GM23338 (cell line): ENCODE measurements at regions not wholly inside any gene's neighbourhood (a gene's known extent, or its start where the extent isn't known, plus 50 kb on each side); places are given as distances from the start of the nearest gene placed in this dataset.

Source experiments
- ATAC-seq: fragments of 200-7000 bp; cut with Tn5 transposase; 3 replicates; pipeline ENCODE4 v1.9.1; 2020
- DNase-seq: peaks from one replicate; pipeline ENCODE4 v3.0.0-alpha.2; 2015; ENCODE audit warnings: low spot score
- H2AFZ ChIP-seq: fragments of 200-600 bp; sonication (generic); 2 replicates; pipeline ENCODE4 v1.8.0; 2016; ENCODE audit warnings: antibody characterized with exemption, mild to moderate bottlenecking, moderate library complexity
- H3F3A ChIP-seq: fragments of 200-600 bp; sonication (generic); replicated peaks from 2 replicates; pipeline ENCODE4 v1.8.0; 2017; ENCODE audit warnings: antibody characterized with exemption, mixed run types, low read depth
- H3K27ac ChIP-seq: fragments of 200-600 bp; sonication (generic); 2 replicates; pipeline ENCODE4 v1.6.1; 2016; ENCODE audit warnings: low read depth
- H3K27me3 ChIP-seq: fragments of 200-600 bp; sonication (generic); 2 replicates; pipeline ENCODE4 v1.8.0; 2016; ENCODE audit warnings: mild to moderate bottlenecking, mixed run types, moderate library complexity; ENCODE audit not compliant: insufficient read depth
- H3K36me3 ChIP-seq: fragments of 200-600 bp; sonication (generic); 2 replicates; pipeline ENCODE4 v1.8.0; 2016; ENCODE audit warnings: mild to moderate bottlenecking; ENCODE audit not compliant: insufficient read depth
- H3K4me1 ChIP-seq: fragments of 200-600 bp; sonication (generic); 2 replicates; pipeline ENCODE4 v1.8.0; 2016; ENCODE audit warnings: mild to moderate bottlenecking, moderate library complexity; ENCODE audit not compliant: insufficient read depth
- H3K4me2 ChIP-seq: fragments of 200-600 bp; sonication (generic); 2 replicates; pipeline ENCODE4 v1.7.1; 2017; ENCODE audit warnings: mixed run types
- H3K4me3 ChIP-seq: fragments of 200-600 bp; sonication (generic); 2 replicates; pipeline ENCODE4 v1.6.1; 2016; ENCODE audit warnings: mixed run types
- H3K79me2 ChIP-seq: fragments of 200-600 bp; sonication (generic); replicated peaks from 2 replicates; pipeline ENCODE4 v1.8.0; 2017; ENCODE audit warnings: mild to moderate bottlenecking; ENCODE audit not compliant: insufficient read depth
- H3K9me2 ChIP-seq: fragments of 200-600 bp; sonication (generic); 2 replicates; pipeline ENCODE4 v1.8.0; 2017; ENCODE audit not compliant: insufficient read depth
- H4K20me1 ChIP-seq: fragments of 200-600 bp; sonication (generic); replicated peaks from 2 replicates; pipeline ENCODE4 v1.8.0; 2017; ENCODE audit warnings: mild to moderate bottlenecking; ENCODE audit not compliant: insufficient read depth
- H3K27ac Mint-ChIP-seq: 2 replicates; pipeline ENCODE4 v1.8.0; 2020; ENCODE audit warnings: inconsistent platforms, mild to moderate bottlenecking, moderate library complexity, mixed read lengths
- H3K27me3 Mint-ChIP-seq: 3 replicates; pipeline ENCODE4 v1.8.0; 2022; ENCODE audit warnings: low read depth, mild to moderate bottlenecking, moderate library complexity, mixed read lengths, inconsistent platforms; ENCODE audit not compliant: insufficient read depth, poor library complexity
- H3K36me3 Mint-ChIP-seq: 3 replicates; pipeline ENCODE4 v1.8.0; 2021; ENCODE audit warnings: low read depth, mild to moderate bottlenecking, inconsistent platforms, moderate library complexity, mixed read lengths
- H3K4me1 Mint-ChIP-seq: 3 replicates; pipeline ENCODE4 v1.8.0; 2020; ENCODE audit warnings: mild to moderate bottlenecking, inconsistent platforms, mixed read lengths
- H3K4me3 Mint-ChIP-seq: 3 replicates; pipeline ENCODE4 v1.8.0; 2021; ENCODE audit warnings: moderate library complexity, mild to moderate bottlenecking, inconsistent platforms, mixed read lengths
- H3K9me3 Mint-ChIP-seq: 3 replicates; pipeline ENCODE4 v1.8.0; 2020; ENCODE audit warnings: moderate library complexity, mild to moderate bottlenecking, inconsistent platforms, mixed read lengths
- CREB1 ChIP-seq: fragments of 250-450 bp; sonication (Bioruptor Pico); IDR thresholded peaks from 2 replicates; pipeline ENCODE4 v1.5.0; 2020; ENCODE audit warnings: low read depth, mild to moderate bottlenecking, moderate library complexity
- EZH2 ChIP-seq: fragments of 200-600 bp; sonication (generic); IDR thresholded peaks from one replicate; pipeline ENCODE4 v1.8.0; 2017; ENCODE audit warnings: antibody characterized with exemption, mild to moderate bottlenecking, low read depth; ENCODE audit not compliant: unreplicated experiment
- EZH2phosphoT487 ChIP-seq: fragments of 200-600 bp; sonication (generic); IDR thresholded peaks from one replicate; pipeline ENCODE4 v1.8.1; 2018; ENCODE audit warnings: antibody characterized with exemption; ENCODE audit not compliant: unreplicated experiment
- JUNB ChIP-seq: IDR thresholded peaks from one replicate; pipeline ENCODE4 v1.6.1; 2016; ENCODE audit warnings: antibody characterized with exemption; ENCODE audit not compliant: unreplicated experiment
- NANOG ChIP-seq: IDR thresholded peaks from 2 replicates; pipeline ENCODE4 v1.6.1; 2016; ENCODE audit warnings: antibody characterized with exemption, borderline replicate concordance
- POLR2AphosphoS5 ChIP-seq: IDR thresholded peaks from 2 replicates; pipeline ENCODE4 v1.6.1; 2016; ENCODE audit warnings: antibody characterized with exemption, low read depth
- STAT1 ChIP-seq: IDR thresholded peaks from one replicate; pipeline ENCODE4 v1.6.1; 2016; ENCODE audit warnings: antibody characterized with exemption; ENCODE audit not compliant: unreplicated experiment
- ZNF114 ChIP-seq: fragments of 250-450 bp; sonication (Bioruptor Pico); IDR thresholded peaks from 2 replicates; pipeline ENCODE4 v1.5.0; 2020; ENCODE audit warnings: mild to moderate bottlenecking, moderate library complexity
- ZNF331 ChIP-seq: fragments of 250-450 bp; sonication (Bioruptor Pico); IDR thresholded peaks from 2 replicates; pipeline ENCODE4 v1.5.0; 2020; ENCODE audit warnings: low read depth, mild to moderate bottlenecking, moderate library complexity
- TF ChIP-seq, protein P1 (sequence below), 2 experiments: fragments of 200-600 bp in 1 of 2; sonication (generic) in 1 of 2; conservative IDR thresholded peaks; 2 replicates each; pipeline versions ENCODE4 v1.5.1 to v1.6.1; 2016 to 2017; ENCODE audit warnings: antibody characterized with exemption in 2 of 2, low read depth in 2 of 2, mild to moderate bottlenecking in 2 of 2, moderate library complexity in 1 of 2
- TF ChIP-seq, protein P2 (sequence below): fragments of 250-450 bp; sonication (Bioruptor Pico); IDR thresholded peaks from 2 replicates; pipeline ENCODE4 v1.5.0; 2020; ENCODE audit warnings: mild to moderate bottlenecking, moderate library complexity
- TF ChIP-seq, protein P3 (sequence below): IDR thresholded peaks from 2 replicates; pipeline ENCODE4 v1.6.1; 2016; ENCODE audit warnings: antibody characterized with exemption
- TF ChIP-seq, protein P4 (sequence below): IDR thresholded peaks from one replicate; pipeline ENCODE4 v1.6.1; 2018; ENCODE audit warnings: antibody characterized with exemption; ENCODE audit not compliant: unreplicated experiment

DNA sequence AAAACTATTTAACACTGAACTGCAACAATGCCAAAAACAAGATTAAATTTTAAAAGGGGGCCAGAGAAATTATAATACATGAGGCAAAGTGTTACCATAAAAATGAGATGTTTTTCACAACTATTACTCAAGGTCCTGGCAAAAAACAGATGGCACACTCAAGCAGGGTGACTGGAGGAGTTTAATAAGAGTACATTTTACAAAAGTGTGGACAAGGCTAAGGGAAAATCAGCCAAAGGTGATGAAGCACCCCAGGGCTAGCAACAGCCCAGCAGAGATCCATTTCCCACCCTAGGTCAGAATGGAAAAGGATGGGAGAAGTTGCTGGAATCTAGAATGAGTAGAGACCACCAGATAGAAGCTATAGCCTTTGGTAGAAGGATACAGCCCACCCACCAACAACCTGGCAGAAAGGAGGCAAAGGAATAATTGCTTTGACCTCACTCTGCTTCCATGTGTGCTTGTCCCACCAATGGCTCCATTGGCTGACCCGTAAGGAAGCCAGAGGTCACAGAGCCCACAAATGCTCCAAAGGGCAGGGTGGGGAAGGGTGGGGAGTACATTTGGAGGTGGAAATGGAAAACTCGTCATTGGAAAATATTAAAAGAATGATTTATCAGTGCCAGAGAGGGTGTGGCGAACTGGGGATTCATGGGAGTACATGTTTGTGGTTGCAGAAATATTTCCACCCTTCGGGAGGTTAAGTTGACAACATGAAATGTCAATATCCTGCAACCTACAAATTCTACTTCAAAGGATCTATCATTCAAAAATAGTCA is 161.0 kb upstream of the UBE2E2 start:
- H3K4me1 Mint-ChIP-seq: peaks cover 13% of the 10 kb centered on the region; the same call in 2 of the 3 replicates
- TF ChIP-seq ZNF331 (CRISPR knock-in tag) (no peak), NANOG (no peak), EZH2phosphoT487 (no peak), POLR2AphosphoS5 (no peak), ZNF114 (CRISPR knock-in tag) (no peak), CREB1 (CRISPR knock-in tag) (no peak), JUNB (no peak), STAT1 (no peak), EZH2 (no peak)
- TF ChIP-seq, protein P1, sequence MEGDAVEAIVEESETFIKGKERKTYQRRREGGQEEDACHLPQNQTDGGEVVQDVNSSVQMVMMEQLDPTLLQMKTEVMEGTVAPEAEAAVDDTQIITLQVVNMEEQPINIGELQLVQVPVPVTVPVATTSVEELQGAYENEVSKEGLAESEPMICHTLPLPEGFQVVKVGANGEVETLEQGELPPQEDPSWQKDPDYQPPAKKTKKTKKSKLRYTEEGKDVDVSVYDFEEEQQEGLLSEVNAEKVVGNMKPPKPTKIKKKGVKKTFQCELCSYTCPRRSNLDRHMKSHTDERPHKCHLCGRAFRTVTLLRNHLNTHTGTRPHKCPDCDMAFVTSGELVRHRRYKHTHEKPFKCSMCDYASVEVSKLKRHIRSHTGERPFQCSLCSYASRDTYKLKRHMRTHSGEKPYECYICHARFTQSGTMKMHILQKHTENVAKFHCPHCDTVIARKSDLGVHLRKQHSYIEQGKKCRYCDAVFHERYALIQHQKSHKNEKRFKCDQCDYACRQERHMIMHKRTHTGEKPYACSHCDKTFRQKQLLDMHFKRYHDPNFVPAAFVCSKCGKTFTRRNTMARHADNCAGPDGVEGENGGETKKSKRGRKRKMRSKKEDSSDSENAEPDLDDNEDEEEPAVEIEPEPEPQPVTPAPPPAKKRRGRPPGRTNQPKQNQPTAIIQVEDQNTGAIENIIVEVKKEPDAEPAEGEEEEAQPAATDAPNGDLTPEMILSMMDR (conservative IDR thresholded peaks at IDR 0.05; ENCODE audit: low read depth in 2 of 2): no peak
- TF ChIP-seq, protein P2, sequence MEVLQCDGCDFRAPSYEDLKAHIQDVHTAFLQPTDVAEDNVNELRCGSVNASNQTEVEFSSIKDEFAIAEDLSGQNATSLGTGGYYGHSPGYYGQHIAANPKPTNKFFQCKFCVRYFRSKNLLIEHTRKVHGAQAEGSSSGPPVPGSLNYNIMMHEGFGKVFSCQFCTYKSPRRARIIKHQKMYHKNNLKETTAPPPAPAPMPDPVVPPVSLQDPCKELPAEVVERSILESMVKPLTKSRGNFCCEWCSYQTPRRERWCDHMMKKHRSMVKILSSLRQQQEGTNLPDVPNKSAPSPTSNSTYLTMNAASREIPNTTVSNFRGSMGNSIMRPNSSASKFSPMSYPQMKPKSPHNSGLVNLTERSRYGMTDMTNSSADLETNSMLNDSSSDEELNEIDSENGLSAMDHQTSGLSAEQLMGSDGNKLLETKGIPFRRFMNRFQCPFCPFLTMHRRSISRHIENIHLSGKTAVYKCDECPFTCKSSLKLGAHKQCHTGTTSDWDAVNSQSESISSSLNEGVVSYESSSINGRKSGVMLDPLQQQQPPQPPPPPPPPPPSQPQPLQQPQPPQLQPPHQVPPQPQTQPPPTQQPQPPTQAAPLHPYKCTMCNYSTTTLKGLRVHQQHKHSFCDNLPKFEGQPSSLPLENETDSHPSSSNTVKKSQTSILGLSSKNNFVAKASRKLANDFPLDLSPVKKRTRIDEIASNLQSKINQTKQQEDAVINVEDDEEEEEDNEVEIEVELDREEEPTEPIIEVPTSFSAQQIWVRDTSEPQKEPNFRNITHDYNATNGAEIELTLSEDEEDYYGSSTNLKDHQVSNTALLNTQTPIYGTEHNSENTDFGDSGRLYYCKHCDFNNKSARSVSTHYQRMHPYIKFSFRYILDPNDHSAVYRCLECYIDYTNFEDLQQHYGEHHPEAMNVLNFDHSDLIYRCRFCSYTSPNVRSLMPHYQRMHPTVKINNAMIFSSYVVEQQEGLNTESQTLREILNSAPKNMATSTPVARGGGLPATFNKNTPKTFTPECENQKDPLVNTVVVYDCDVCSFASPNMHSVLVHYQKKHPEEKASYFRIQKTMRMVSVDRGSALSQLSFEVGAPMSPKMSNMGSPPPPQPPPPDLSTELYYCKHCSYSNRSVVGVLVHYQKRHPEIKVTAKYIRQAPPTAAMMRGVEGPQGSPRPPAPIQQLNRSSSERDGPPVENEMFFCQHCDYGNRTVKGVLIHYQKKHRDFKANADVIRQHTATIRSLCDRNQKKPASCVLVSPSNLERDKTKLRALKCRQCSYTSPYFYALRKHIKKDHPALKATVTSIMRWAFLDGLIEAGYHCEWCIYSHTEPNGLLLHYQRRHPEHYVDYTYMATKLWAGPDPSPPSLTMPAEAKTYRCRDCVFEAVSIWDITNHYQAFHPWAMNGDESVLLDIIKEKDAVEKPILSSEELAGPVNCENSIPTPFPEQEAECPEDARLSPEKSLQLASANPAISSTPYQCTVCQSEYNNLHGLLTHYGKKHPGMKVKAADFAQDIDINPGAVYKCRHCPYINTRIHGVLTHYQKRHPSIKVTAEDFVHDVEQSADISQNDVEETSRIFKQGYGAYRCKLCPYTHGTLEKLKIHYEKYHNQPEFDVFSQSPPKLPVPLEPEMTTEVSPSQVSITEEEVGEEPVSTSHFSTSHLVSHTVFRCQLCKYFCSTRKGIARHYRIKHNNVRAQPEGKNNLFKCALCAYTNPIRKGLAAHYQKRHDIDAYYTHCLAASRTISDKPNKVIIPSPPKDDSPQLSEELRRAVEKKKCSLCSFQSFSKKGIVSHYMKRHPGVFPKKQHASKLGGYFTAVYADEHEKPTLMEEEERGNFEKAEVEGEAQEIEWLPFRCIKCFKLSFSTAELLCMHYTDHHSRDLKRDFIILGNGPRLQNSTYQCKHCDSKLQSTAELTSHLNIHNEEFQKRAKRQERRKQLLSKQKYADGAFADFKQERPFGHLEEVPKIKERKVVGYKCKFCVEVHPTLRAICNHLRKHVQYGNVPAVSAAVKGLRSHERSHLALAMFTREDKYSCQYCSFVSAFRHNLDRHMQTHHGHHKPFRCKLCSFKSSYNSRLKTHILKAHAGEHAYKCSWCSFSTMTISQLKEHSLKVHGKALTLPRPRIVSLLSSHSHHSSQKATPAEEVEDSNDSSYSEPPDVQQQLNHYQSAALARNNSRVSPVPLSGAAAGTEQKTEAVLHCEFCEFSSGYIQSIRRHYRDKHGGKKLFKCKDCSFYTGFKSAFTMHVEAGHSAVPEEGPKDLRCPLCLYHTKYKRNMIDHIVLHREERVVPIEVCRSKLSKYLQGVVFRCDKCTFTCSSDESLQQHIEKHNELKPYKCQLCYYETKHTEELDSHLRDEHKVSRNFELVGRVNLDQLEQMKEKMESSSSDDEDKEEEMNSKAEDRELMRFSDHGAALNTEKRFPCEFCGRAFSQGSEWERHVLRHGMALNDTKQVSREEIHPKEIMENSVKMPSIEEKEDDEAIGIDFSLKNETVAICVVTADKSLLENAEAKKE (CRISPR knock-in tag): no peak
- TF ChIP-seq, protein P3, sequence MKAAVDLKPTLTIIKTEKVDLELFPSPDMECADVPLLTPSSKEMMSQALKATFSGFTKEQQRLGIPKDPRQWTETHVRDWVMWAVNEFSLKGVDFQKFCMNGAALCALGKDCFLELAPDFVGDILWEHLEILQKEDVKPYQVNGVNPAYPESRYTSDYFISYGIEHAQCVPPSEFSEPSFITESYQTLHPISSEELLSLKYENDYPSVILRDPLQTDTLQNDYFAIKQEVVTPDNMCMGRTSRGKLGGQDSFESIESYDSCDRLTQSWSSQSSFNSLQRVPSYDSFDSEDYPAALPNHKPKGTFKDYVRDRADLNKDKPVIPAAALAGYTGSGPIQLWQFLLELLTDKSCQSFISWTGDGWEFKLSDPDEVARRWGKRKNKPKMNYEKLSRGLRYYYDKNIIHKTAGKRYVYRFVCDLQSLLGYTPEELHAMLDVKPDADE: no peak
- TF ChIP-seq, protein P4, sequence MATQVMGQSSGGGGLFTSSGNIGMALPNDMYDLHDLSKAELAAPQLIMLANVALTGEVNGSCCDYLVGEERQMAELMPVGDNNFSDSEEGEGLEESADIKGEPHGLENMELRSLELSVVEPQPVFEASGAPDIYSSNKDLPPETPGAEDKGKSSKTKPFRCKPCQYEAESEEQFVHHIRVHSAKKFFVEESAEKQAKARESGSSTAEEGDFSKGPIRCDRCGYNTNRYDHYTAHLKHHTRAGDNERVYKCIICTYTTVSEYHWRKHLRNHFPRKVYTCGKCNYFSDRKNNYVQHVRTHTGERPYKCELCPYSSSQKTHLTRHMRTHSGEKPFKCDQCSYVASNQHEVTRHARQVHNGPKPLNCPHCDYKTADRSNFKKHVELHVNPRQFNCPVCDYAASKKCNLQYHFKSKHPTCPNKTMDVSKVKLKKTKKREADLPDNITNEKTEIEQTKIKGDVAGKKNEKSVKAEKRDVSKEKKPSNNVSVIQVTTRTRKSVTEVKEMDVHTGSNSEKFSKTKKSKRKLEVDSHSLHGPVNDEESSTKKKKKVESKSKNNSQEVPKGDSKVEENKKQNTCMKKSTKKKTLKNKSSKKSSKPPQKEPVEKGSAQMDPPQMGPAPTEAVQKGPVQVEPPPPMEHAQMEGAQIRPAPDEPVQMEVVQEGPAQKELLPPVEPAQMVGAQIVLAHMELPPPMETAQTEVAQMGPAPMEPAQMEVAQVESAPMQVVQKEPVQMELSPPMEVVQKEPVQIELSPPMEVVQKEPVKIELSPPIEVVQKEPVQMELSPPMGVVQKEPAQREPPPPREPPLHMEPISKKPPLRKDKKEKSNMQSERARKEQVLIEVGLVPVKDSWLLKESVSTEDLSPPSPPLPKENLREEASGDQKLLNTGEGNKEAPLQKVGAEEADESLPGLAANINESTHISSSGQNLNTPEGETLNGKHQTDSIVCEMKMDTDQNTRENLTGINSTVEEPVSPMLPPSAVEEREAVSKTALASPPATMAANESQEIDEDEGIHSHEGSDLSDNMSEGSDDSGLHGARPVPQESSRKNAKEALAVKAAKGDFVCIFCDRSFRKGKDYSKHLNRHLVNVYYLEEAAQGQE: no peak
- DNase-seq: no peak

More for the DNA sequence above, 161.0 kb upstream of the UBE2E2 start:
- Mint-ChIP-seq H3K27me3 (no peaks in the 10 kb centered on the region), H3K27ac (no peak overlapping the region), H3K36me3 (peaks cover 22% of the 10 kb centered on the region), H3K9me3 (peaks cover 17% of the 10 kb centered on the region), H3K4me3 (no peak overlapping the region)
- Histone ChIP-seq H2AFZ (peak overlapping the region; percentile 4; the same call in 1 of the 2 replicates), H3K4me3 (no peak overlapping the region), H3F3A (no peaks in the 10 kb centered on the region), H3K9me2 (peaks cover 3% of the 10 kb centered on the region; the same call in 1 of the 2 replicates), H3K4me2 (no peak overlapping the region), H4K20me1 (no peaks in the 10 kb centered on the region), H3K4me1 (peaks cover 21% of the 10 kb centered on the region), H3K27me3 (no peaks in the 10 kb centered on the region), H3K36me3 (no peaks in the 10 kb centered on the region), H3K79me2 (no peaks in the 10 kb centered on the region), H3K27ac (no peak overlapping the region)
- ATAC-seq: no peak
